ENCODE measurements at regions not wholly inside any gene's neighbourhood (a gene's known extent, or its start where the extent isn't known, plus 50 kb on each side); places are given as distances from the start of the nearest gene placed in this dataset.
A peak's percentile ranks its signal among the peaks of the same experiment; 100 is the strongest.

GRCh38 chr10:49243610-49244283, 55.2 kb upstream of the C10orf71 start:
- Histone ChIP-seq H3K9me3 (ENCODE audit: control insufficient read depth in 2 of 3, insufficient read depth in 1 of 3, low read length in 3 of 3) (no peaks in the 10 kb centered on the region), H3K9ac (ENCODE audit: low read length in 3 of 3) (no peak overlapping the region), H3K4me1 (ENCODE audit: control insufficient read depth in 2 of 3, insufficient read depth in 2 of 3, low read depth in 1 of 3, low read length in 3 of 3) (peaks cover 0 to 4% (median 3%) of the 10 kb centered on the region in 3 donors), H3K27ac (ENCODE audit: low read depth in 2 of 2, low read length in 2 of 2) (no peak overlapping the region), H3K4me3 (ENCODE audit: low read length in 3 of 3) (no peak overlapping the region), H3K27me3 (ENCODE audit: control insufficient read depth, insufficient read depth, low read length) (no peaks in the 10 kb centered on the region), H3K36me3 (ENCODE audit: control insufficient read depth in 2 of 3, insufficient read depth in 3 of 3, low read length in 3 of 3) (no peaks in the 10 kb centered on the region)
- DNase-seq, result peak in 1 of 5 donors; percentile 13
- intact Hi-C loops (cut with DNase I), result no loop called here
- no peak for FAIRE-seq
- TF ChIP-seq CTCF (IDR thresholded peaks at IDR 0.05; ENCODE audit: borderline replicate concordance, extremely low read depth, insufficient read depth), result no peak

- Histone ChIP-seq H3K9ac (ENCODE audit: low read length in 3 of 3) (no peak overlapping the region), H3K27ac (ENCODE audit: low read depth in 2 of 2, low read length in 2 of 2) (no peak overlapping the region), H3K4me1 (ENCODE audit: control insufficient read depth in 2 of 3, insufficient read depth in 2 of 3, low read depth in 1 of 3, low read length in 3 of 3) (peaks cover 0 to 4% (median 3%) of the 10 kb centered on the region in 3 donors), H3K27me3 (ENCODE audit: control insufficient read depth, insufficient read depth, low read length) (no peaks in the 10 kb centered on the region), H3K9me3 (ENCODE audit: control insufficient read depth in 2 of 3, insufficient read depth in 1 of 3, low read length in 3 of 3) (no peaks in the 10 kb centered on the region), H3K4me3 (ENCODE audit: low read length in 3 of 3) (no peak overlapping the region), H3K36me3 (ENCODE audit: control insufficient read depth in 2 of 3, insufficient read depth in 3 of 3, low read length in 3 of 3) (no peaks in the 10 kb centered on the region)
- FAIRE-seq, result no peak
- TF ChIP-seq CTCF (IDR thresholded peaks at IDR 0.05; ENCODE audit: borderline replicate concordance, extremely low read depth, insufficient read depth), result no peak
- intact Hi-C loops (cut with DNase I), result no loop called here
- no peak for DNase-seq
Observed at GRCh38 chr10:49243139-49243538, 54.9 kb upstream of the TMEM273 start.

GRCh38 chr10:49242604-49243003, 54.4 kb upstream of the TMEM273 start:
- H3K4me3 ChIP-seq (ENCODE audit: low read length in 3 of 3), result no peak overlapping the region
- TF ChIP-seq CTCF (IDR thresholded peaks at IDR 0.05; ENCODE audit: borderline replicate concordance, extremely low read depth, insufficient read depth), result no peak
- no peak for FAIRE-seq
- H3K9ac ChIP-seq (ENCODE audit: low read length in 3 of 3), result no peak overlapping the region
- H3K27ac ChIP-seq (ENCODE audit: low read depth in 2 of 2, low read length in 2 of 2), result no peak overlapping the region
- H3K36me3 ChIP-seq (ENCODE audit: control insufficient read depth in 2 of 3, insufficient read depth in 3 of 3, low read length in 3 of 3), result no peaks in the 10 kb centered on the region
- H3K9me3 ChIP-seq (ENCODE audit: control insufficient read depth in 2 of 3, insufficient read depth in 1 of 3, low read length in 3 of 3), result no peaks in the 10 kb centered on the region
- intact Hi-C loops (cut with DNase I), result no loop called here
- peaks cover 0 to 4% (median 3%) of the 10 kb centered on the region in 3 donors for H3K4me1 ChIP-seq (ENCODE audit: control insufficient read depth in 2 of 3, insufficient read depth in 2 of 3, low read depth in 1 of 3, low read length in 3 of 3)
- no peaks in the 10 kb centered on the region for H3K27me3 ChIP-seq (ENCODE audit: control insufficient read depth, insufficient read depth, low read length)
- peak in 2 of 5 donors; percentile 2 to 78 for DNase-seq

GRCh38 chr10:49241385-49241784, 53.2 kb upstream of the TMEM273 start:
- no peak overlapping the region for H3K27ac ChIP-seq (ENCODE audit: low read depth in 2 of 2, low read length in 2 of 2)
- TF ChIP-seq CTCF (IDR thresholded peaks at IDR 0.05; ENCODE audit: borderline replicate concordance, extremely low read depth, insufficient read depth), result no peak
- H3K27me3 ChIP-seq (ENCODE audit: control insufficient read depth, insufficient read depth, low read length), result no peaks in the 10 kb centered on the region
- H3K4me3 ChIP-seq (ENCODE audit: low read length in 3 of 3), result no peak overlapping the region
- DNase-seq (no peak), FAIRE-seq (no peak)
- intact Hi-C loops (cut with DNase I), result no loop called here
- peaks cover 0 to 4% (median 3%) of the 10 kb centered on the region in 3 donors for H3K4me1 ChIP-seq (ENCODE audit: control insufficient read depth in 2 of 3, insufficient read depth in 2 of 3, low read depth in 1 of 3, low read length in 3 of 3)
- no peaks in the 10 kb centered on the region for H3K9me3 ChIP-seq (ENCODE audit: control insufficient read depth in 2 of 3, insufficient read depth in 1 of 3, low read length in 3 of 3)
- no peaks in the 10 kb centered on the region for H3K36me3 ChIP-seq (ENCODE audit: control insufficient read depth in 2 of 3, insufficient read depth in 3 of 3, low read length in 3 of 3)
- H3K9ac ChIP-seq (ENCODE audit: low read length in 3 of 3), result no peak overlapping the region

Measured in kidney (tissue), 13 donors.